GM23248 (cell line): ENCODE measurements at regions not wholly inside any gene's neighbourhood (a gene's known extent, or its start where the extent isn't known, plus 50 kb on each side); places are given as distances from the start of the nearest gene placed in this dataset.

Experiments used
- DNase-seq: peaks from one replicate; pipeline ENCODE4 v3.0.0-alpha.2; 2015
- H2AFZ ChIP-seq: fragments of 200-600 bp; sonication (generic); 2 replicates; pipeline ENCODE4 v1.6.1; 2016; ENCODE audit warnings: antibody characterized with exemption
- H3F3A ChIP-seq: fragments of 200-600 bp; sonication (generic); 2 replicates; pipeline ENCODE4 v1.6.1; 2016; ENCODE audit warnings: mild to moderate bottlenecking, antibody characterized with exemption, mixed run types; ENCODE audit not compliant: insufficient read depth
- H3K27ac ChIP-seq: fragments of 200-600 bp; sonication (generic); 2 replicates; pipeline ENCODE4 v1.5.1; 2016; ENCODE audit warnings: mild to moderate bottlenecking
- H3K27me3 ChIP-seq: fragments of 200-600 bp; sonication (generic); replicated peaks from 2 replicates; pipeline ENCODE4 v1.6.1; 2016; ENCODE audit warnings: mild to moderate bottlenecking; ENCODE audit not compliant: insufficient read depth
- H3K36me3 ChIP-seq: fragments of 200-600 bp; sonication (generic); 2 replicates; pipeline ENCODE4 v1.6.1; 2016; ENCODE audit warnings: low read depth, mild to moderate bottlenecking
- H3K4me1 ChIP-seq: fragments of 200-600 bp; sonication (generic); 2 replicates; pipeline ENCODE4 v1.6.1; 2016; ENCODE audit warnings: mild to moderate bottlenecking; ENCODE audit not compliant: insufficient read depth
- H3K4me2 ChIP-seq: fragments of 200-600 bp; sonication (generic); one replicate; pipeline ENCODE4 v1.6.1; 2016; ENCODE audit warnings: mild to moderate bottlenecking; ENCODE audit not compliant: unreplicated experiment
- H3K4me3 ChIP-seq: fragments of 200-600 bp; sonication (generic); 2 replicates; pipeline ENCODE4 v1.5.1; 2016; ENCODE audit warnings: mild to moderate bottlenecking
- H3K79me2 ChIP-seq: fragments of 200-600 bp; sonication (generic); 2 replicates; pipeline ENCODE4 v1.6.1; 2016; ENCODE audit warnings: mild to moderate bottlenecking; ENCODE audit not compliant: insufficient read depth
- H3K9ac ChIP-seq: fragments of 200-600 bp; sonication (generic); 2 replicates; pipeline ENCODE4 v1.6.1; 2016; ENCODE audit warnings: mild to moderate bottlenecking
- H3K9me2 ChIP-seq: fragments of 200-600 bp; sonication (generic); 2 replicates; pipeline ENCODE4 v1.6.1; 2016; ENCODE audit warnings: mixed run types, mild to moderate bottlenecking, moderate library complexity; ENCODE audit not compliant: insufficient read depth
- H3K9me3 ChIP-seq: fragments of 200-600 bp; sonication (generic); one replicate; pipeline ENCODE4 v1.6.1; 2017; ENCODE audit warnings: low read depth
- H4K20me1 ChIP-seq: fragments of 200-600 bp; sonication (generic); 2 replicates; pipeline ENCODE4 v1.6.0; 2016; ENCODE audit not compliant: insufficient read depth
- EZH2 ChIP-seq: fragments of 200-600 bp; sonication (generic); IDR thresholded peaks from 2 replicates; pipeline ENCODE4 v1.6.1; 2018; ENCODE audit warnings: antibody characterized with exemption, mild to moderate bottlenecking; ENCODE audit not compliant: insufficient read depth, poor library complexity, severe bottlenecking
- EZH2phosphoT487 ChIP-seq: fragments of 200-600 bp; sonication (generic); IDR thresholded peaks from 2 replicates; pipeline ENCODE4 v1.6.1; 2018; ENCODE audit warnings: antibody characterized with exemption, moderate library complexity, mild to moderate bottlenecking, low read depth; ENCODE audit not compliant: insufficient read depth
- WGBS, 2 experiments: methylation state at CpG; one replicate each; pipeline ENCODE4 v1.1.6; 2015 to 2017; ENCODE audit warnings: low lambda C conversion rate in 2 of 2, low coverage in 1 of 2; ENCODE audit errors: missing lambda C conversion rate in 2 of 2; 5-methylcytosine and 5-hydroxymethylcytosine counted together
- in situ Hi-C: fragments of 300-500 bp; cut with MboI; formaldehyde crosslinking; loops from 2 replicates; pipeline ENCODE4 v1.15.0; 2020

- H4K20me1 ChIP-seq = no peaks in the 10 kb centered on the region
- H3K9ac ChIP-seq = no peak overlapping the region
- H3K27me3 ChIP-seq = no peaks in the 10 kb centered on the region
- no peak overlapping the region for H2AFZ ChIP-seq
- H3K27ac ChIP-seq = no peak overlapping the region
- TF ChIP-seq EZH2 = no peak
- TF ChIP-seq EZH2phosphoT487 = no peak
- H3K9me3 ChIP-seq = peaks cover 3% of the 10 kb centered on the region
- no peak overlapping the region for H3K4me3 ChIP-seq
- DNase-seq = no peak
- no peaks in the 10 kb centered on the region for H3K36me3 ChIP-seq
- H3F3A ChIP-seq = no peaks in the 10 kb centered on the region
- no peaks in the 10 kb centered on the region for H3K9me2 ChIP-seq
- no peaks in the 10 kb centered on the region for H3K79me2 ChIP-seq
- H3K4me1 ChIP-seq = no peaks in the 10 kb centered on the region
- in situ Hi-C loops = no loop called here
- no peak overlapping the region for H3K4me2 ChIP-seq
- 2 to 4% methylated on average over 5 of the region's 5 CpGs for whole genome bisulfite sequencing, 2 experiments
Measured at GRCh38 chr17:53133876-53134275, 688.9 kb upstream of the KIF2B start.

- Histone ChIP-seq H3K9me2 (no peaks in the 10 kb centered on the region), H3K9me3 (peaks cover 7% of the 10 kb centered on the region), H4K20me1 (no peaks in the 10 kb centered on the region), H3K4me2 (no peak overlapping the region), H3K79me2 (no peaks in the 10 kb centered on the region), H3K4me3 (no peak overlapping the region), H3K27ac (no peak overlapping the region), H3K36me3 (no peaks in the 10 kb centered on the region), H3K9ac (no peak overlapping the region), H3F3A (no peaks in the 10 kb centered on the region), H2AFZ (no peak overlapping the region), H3K27me3 (no peaks in the 10 kb centered on the region), H3K4me1 (no peaks in the 10 kb centered on the region)
- in situ Hi-C loops = no loop called here
- DNase-seq = no peak
- TF ChIP-seq EZH2 = no peak
- no peak for TF ChIP-seq EZH2phosphoT487
- WGBS, 2 experiments = 24 to 38% methylated on average over 2 of the region's 2 CpGs
Measured at GRCh38 chr17:53129863-53130262, 692.9 kb upstream of the KIF2B start.

GRCh38 chr17:53127331-53127730 lies 695.4 kb upstream of the KIF2B start:
- no peak overlapping the region for H3K27ac ChIP-seq
- no peaks in the 10 kb centered on the region for H3K27me3 ChIP-seq
- H3K9ac ChIP-seq = no peak overlapping the region
- no peaks in the 10 kb centered on the region for H3F3A ChIP-seq
- in situ Hi-C loops = no loop called here
- peaks cover 11% of the 10 kb centered on the region for H3K9me3 ChIP-seq
- H3K9me2 ChIP-seq = no peaks in the 10 kb centered on the region
- H4K20me1 ChIP-seq = no peaks in the 10 kb centered on the region
- DNase-seq = no peak
- H3K4me2 ChIP-seq = no peak overlapping the region
- WGBS, 2 experiments = 11 to 16% methylated on average over 3 of the region's 3 CpGs
- no peaks in the 10 kb centered on the region for H3K79me2 ChIP-seq
- TF ChIP-seq EZH2phosphoT487 = no peak
- TF ChIP-seq EZH2 = no peak
- no peaks in the 10 kb centered on the region for H3K4me1 ChIP-seq
- no peaks in the 10 kb centered on the region for H3K36me3 ChIP-seq
- H2AFZ ChIP-seq = no peak overlapping the region
- H3K4me3 ChIP-seq = no peak overlapping the region

- TF ChIP-seq EZH2phosphoT487 (no peak), EZH2 (no peak)
Measured at GRCh38 chr17:53122966-53123365, 699.8 kb upstream of the KIF2B start.

GRCh38 chr17:53119773-53120172 lies 703.0 kb upstream of the KIF2B start:
- no peak overlapping the region for H3K9ac ChIP-seq
- H3K27me3 ChIP-seq = no peaks in the 10 kb centered on the region
- TF ChIP-seq EZH2phosphoT487 = no peak
- TF ChIP-seq EZH2 = no peak
- H3K9me3 ChIP-seq = peaks cover 4% of the 10 kb centered on the region
- no peaks in the 10 kb centered on the region for H3F3A ChIP-seq
- H4K20me1 ChIP-seq = no peaks in the 10 kb centered on the region
- H3K27ac ChIP-seq = no peak overlapping the region
- H3K36me3 ChIP-seq = no peaks in the 10 kb centered on the region
- no peak for DNase-seq
- H3K4me2 ChIP-seq = no peak overlapping the region
- H3K9me2 ChIP-seq = no peaks in the 10 kb centered on the region
- in situ Hi-C loops = no loop called here
- no peaks in the 10 kb centered on the region for H3K4me1 ChIP-seq
- 21 to 31% methylated on average over 2 of the region's 2 CpGs for WGBS, 2 experiments
- no peak overlapping the region for H3K4me3 ChIP-seq
- H3K79me2 ChIP-seq = no peaks in the 10 kb centered on the region
- no peak overlapping the region for H2AFZ ChIP-seq

More at GRCh38 chr17:53122966-53123365, 699.8 kb upstream of the KIF2B start:
- H3K4me2 ChIP-seq = no peak overlapping the region
- no peaks in the 10 kb centered on the region for H3K4me1 ChIP-seq
- no peak overlapping the region for H3K4me3 ChIP-seq
- no peaks in the 10 kb centered on the region for H3K79me2 ChIP-seq
- no peaks in the 10 kb centered on the region for H3F3A ChIP-seq
- no peak overlapping the region for H2AFZ ChIP-seq
- no peaks in the 10 kb centered on the region for H4K20me1 ChIP-seq
- DNase-seq = no peak
- H3K36me3 ChIP-seq = no peaks in the 10 kb centered on the region
- H3K9me2 ChIP-seq = no peaks in the 10 kb centered on the region
- H3K9ac ChIP-seq = no peak overlapping the region
- H3K27ac ChIP-seq = no peak overlapping the region
- H3K27me3 ChIP-seq = no peaks in the 10 kb centered on the region
- peaks cover 8% of the 10 kb centered on the region for H3K9me3 ChIP-seq
- in situ Hi-C loops = no loop called here
